Smooth muscle cell (in vitro differentiated cells): ENCODE measurements at regions not wholly inside any gene's neighbourhood (a gene's known extent, or its start where the extent isn't known, plus 50 kb on each side); places are given as distances from the start of the nearest gene placed in this dataset.

Source experiments
- DNase-seq: peaks from one replicate; lab custom pipeline; 2025; ENCODE audit not compliant: unreplicated experiment; lab: John Stamatoyannopoulos, UW
- H2AFZ ChIP-seq: fragments of 200-600 bp; sonication (generic); 2 replicates; pipeline ENCODE4 v1.6.0; 2016; ENCODE audit warnings: antibody characterized with exemption, low read depth, mild to moderate bottlenecking
- H3F3A ChIP-seq: fragments of 200-600 bp; sonication (generic); 2 replicates; pipeline ENCODE4 v1.6.0; 2017; ENCODE audit warnings: antibody characterized with exemption, low read depth
- H3K27ac ChIP-seq: fragments of 200-600 bp; sonication (generic); 2 replicates; pipeline ENCODE4 v1.5.1; 2016; ENCODE audit warnings: low read depth, mild to moderate bottlenecking
- H3K27me3 ChIP-seq: fragments of 200-600 bp; sonication (generic); 2 replicates; pipeline ENCODE4 v1.6.1; 2016; ENCODE audit warnings: low read depth, mild to moderate bottlenecking
- H3K36me3 ChIP-seq: fragments of 200-600 bp; sonication (generic); 2 replicates; pipeline ENCODE4 v1.5.1; 2016; ENCODE audit warnings: low read depth
- H3K4me1 ChIP-seq: fragments of 200-600 bp; sonication (generic); 2 replicates; pipeline ENCODE4 v1.5.1; 2016; ENCODE audit warnings: low read depth
- H3K4me2 ChIP-seq: fragments of 200-600 bp; sonication (generic); 2 replicates; pipeline ENCODE4 v1.6.0; 2016; ENCODE audit warnings: mild to moderate bottlenecking
- H3K4me3 ChIP-seq: fragments of 200-600 bp; sonication (generic); 2 replicates; pipeline ENCODE4 v1.5.1; 2016; ENCODE audit warnings: mild to moderate bottlenecking
- H3K79me2 ChIP-seq: fragments of 200-600 bp; sonication (generic); 2 replicates; pipeline ENCODE4 v1.6.0; 2016; ENCODE audit warnings: low read depth, mild to moderate bottlenecking
- H3K9ac ChIP-seq: fragments of 200-600 bp; sonication (generic); 2 replicates; pipeline ENCODE4 v1.6.0; 2016; ENCODE audit warnings: low read depth
- H3K9me3 ChIP-seq: fragments of 200-600 bp; sonication (generic); replicated peaks from 2 replicates; pipeline ENCODE4 v1.5.1; 2016; ENCODE audit warnings: low read depth
- H4K20me1 ChIP-seq: fragments of 200-600 bp; sonication (generic); 2 replicates; pipeline ENCODE4 v1.6.0; 2016; ENCODE audit warnings: low read depth
- WGBS: methylation state at CpG from one replicate; pipeline ENCODE4 v1.1.7; 2016; ENCODE audit warnings: low lambda C conversion rate; 5-methylcytosine and 5-hydroxymethylcytosine counted together
- TF ChIP-seq, protein P1 (sequence below): fragments of 200-600 bp; sonication (generic); IDR thresholded peaks from 2 replicates; pipeline ENCODE4 v1.5.1; 2017; ENCODE audit warnings: borderline replicate concordance, mild to moderate bottlenecking, antibody characterized with exemption; ENCODE audit not compliant: insufficient read depth, poor library complexity, severe bottlenecking

- no peak overlapping the region for H3K4me2 ChIP-seq
- no peaks in the 10 kb centered on the region for H3K9me3 ChIP-seq
- DNase-seq, result no peak
- no peaks in the 10 kb centered on the region for H3K79me2 ChIP-seq
- H3K4me1 ChIP-seq, result no peaks in the 10 kb centered on the region
- no peak overlapping the region for H3K9ac ChIP-seq
- no peak overlapping the region for H2AFZ ChIP-seq
- no peaks in the 10 kb centered on the region for H3K27me3 ChIP-seq
- no peaks in the 10 kb centered on the region for H4K20me1 ChIP-seq
- TF ChIP-seq, protein P1, sequence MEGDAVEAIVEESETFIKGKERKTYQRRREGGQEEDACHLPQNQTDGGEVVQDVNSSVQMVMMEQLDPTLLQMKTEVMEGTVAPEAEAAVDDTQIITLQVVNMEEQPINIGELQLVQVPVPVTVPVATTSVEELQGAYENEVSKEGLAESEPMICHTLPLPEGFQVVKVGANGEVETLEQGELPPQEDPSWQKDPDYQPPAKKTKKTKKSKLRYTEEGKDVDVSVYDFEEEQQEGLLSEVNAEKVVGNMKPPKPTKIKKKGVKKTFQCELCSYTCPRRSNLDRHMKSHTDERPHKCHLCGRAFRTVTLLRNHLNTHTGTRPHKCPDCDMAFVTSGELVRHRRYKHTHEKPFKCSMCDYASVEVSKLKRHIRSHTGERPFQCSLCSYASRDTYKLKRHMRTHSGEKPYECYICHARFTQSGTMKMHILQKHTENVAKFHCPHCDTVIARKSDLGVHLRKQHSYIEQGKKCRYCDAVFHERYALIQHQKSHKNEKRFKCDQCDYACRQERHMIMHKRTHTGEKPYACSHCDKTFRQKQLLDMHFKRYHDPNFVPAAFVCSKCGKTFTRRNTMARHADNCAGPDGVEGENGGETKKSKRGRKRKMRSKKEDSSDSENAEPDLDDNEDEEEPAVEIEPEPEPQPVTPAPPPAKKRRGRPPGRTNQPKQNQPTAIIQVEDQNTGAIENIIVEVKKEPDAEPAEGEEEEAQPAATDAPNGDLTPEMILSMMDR, result no peak
- 90% methylated on average over 3 of the region's 3 CpGs for WGBS
- H3K4me3 ChIP-seq, result no peak overlapping the region
- H3F3A ChIP-seq, result no peaks in the 10 kb centered on the region
- H3K36me3 ChIP-seq, result no peaks in the 10 kb centered on the region
- no peak overlapping the region for H3K27ac ChIP-seq
Observed at GRCh38 chr3:18097473-18097872, 327.7 kb downstream of the SATB1 start.

GRCh38 chr3:18092726-18093125 is 332.4 kb downstream of the SATB1 start:
- Histone ChIP-seq H3K4me1 (no peaks in the 10 kb centered on the region), H3K36me3 (no peaks in the 10 kb centered on the region), H3K4me3 (no peak overlapping the region), H3K9me3 (no peaks in the 10 kb centered on the region), H3K27ac (no peak overlapping the region), H2AFZ (no peak overlapping the region), H3K9ac (no peak overlapping the region), H4K20me1 (no peaks in the 10 kb centered on the region), H3K4me2 (no peak overlapping the region), H3K27me3 (no peaks in the 10 kb centered on the region), H3F3A (no peaks in the 10 kb centered on the region), H3K79me2 (no peaks in the 10 kb centered on the region)
- no peak for DNase-seq
- TF ChIP-seq, protein P1, result no peak
- whole genome bisulfite sequencing, result 82% methylated on average over 5 of the region's 5 CpGs

DNA sequence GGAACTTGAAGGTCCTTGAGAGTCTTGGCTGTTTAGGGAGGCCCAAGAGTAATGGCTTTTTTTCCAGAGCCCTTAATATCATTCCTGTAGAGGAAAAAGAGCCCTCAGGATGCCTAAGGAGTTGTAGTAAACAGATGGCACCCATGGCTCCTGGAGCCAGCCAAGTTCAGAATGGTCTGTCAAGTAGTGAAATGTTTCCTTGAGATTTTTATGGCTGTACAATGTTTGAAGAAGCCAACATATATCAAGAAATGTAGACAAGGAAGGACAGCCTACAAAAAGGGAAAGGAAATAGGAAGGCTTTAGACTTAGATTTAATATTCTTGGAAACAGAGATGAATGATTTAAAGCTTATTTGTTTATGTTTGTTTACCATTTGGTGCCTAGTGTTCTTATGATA is 334.8 kb downstream of the SATB1 start:
- H3K4me2 ChIP-seq, result no peak overlapping the region
- H3F3A ChIP-seq, result no peaks in the 10 kb centered on the region
- no peak overlapping the region for H3K27ac ChIP-seq
- no peak overlapping the region for H3K9ac ChIP-seq
- TF ChIP-seq, protein P1, result no peak
- no peaks in the 10 kb centered on the region for H3K4me1 ChIP-seq
- DNase-seq, result no peak
- no peaks in the 10 kb centered on the region for H3K27me3 ChIP-seq
- H2AFZ ChIP-seq, result no peak overlapping the region
- H3K36me3 ChIP-seq, result no peaks in the 10 kb centered on the region
- H3K9me3 ChIP-seq, result no peaks in the 10 kb centered on the region
- H4K20me1 ChIP-seq, result no peaks in the 10 kb centered on the region
- no peak overlapping the region for H3K4me3 ChIP-seq
- no peaks in the 10 kb centered on the region for H3K79me2 ChIP-seq

- H3K4me2 ChIP-seq, result no peak overlapping the region
- no peaks in the 10 kb centered on the region for H3F3A ChIP-seq
- no peak overlapping the region for H3K27ac ChIP-seq
- no peaks in the 10 kb centered on the region for H3K79me2 ChIP-seq
- no peaks in the 10 kb centered on the region for H3K4me1 ChIP-seq
- no peaks in the 10 kb centered on the region for H3K9me3 ChIP-seq
- H3K36me3 ChIP-seq, result no peaks in the 10 kb centered on the region
- TF ChIP-seq, protein P1, result no peak
- H3K4me3 ChIP-seq, result no peak overlapping the region
- H2AFZ ChIP-seq, result no peak overlapping the region
- H3K9ac ChIP-seq, result no peak overlapping the region
- DNase-seq, result no peak
- 73% methylated on average over 3 of the region's 3 CpGs for WGBS
- H3K27me3 ChIP-seq, result no peaks in the 10 kb centered on the region
- no peaks in the 10 kb centered on the region for H4K20me1 ChIP-seq
Observed at GRCh38 chr3:18087988-18088387, 337.2 kb downstream of the SATB1 start.
